Astrocyte (in vitro differentiated cells and primary cell): ENCODE measurements at regions not wholly inside any gene's neighbourhood (a gene's known extent, or its start where the extent isn't known, plus 50 kb on each side); places are given as distances from the start of the nearest gene placed in this dataset.

ENCODE experiments used
- CTCF ChIP-seq: IDR thresholded peaks from 2 replicates; pipeline ENCODE4 v1.5.1; 2011; ENCODE audit warnings: low read depth, mild to moderate bottlenecking, inconsistent platforms, low read length, moderate library complexity; ENCODE audit not compliant: insufficient read depth
- EZH2 ChIP-seq: IDR thresholded peaks from 2 replicates; pipeline ENCODE4 v1.6.1; 2012; ENCODE audit warnings: mild to moderate bottlenecking, low read length, inconsistent platforms; ENCODE audit not compliant: insufficient read depth

GRCh38 chr5:125555591-125555990 lies 809.2 kb upstream of the ZNF608 start:
- TF ChIP-seq CTCF, result no peak
- no peak for TF ChIP-seq EZH2
